ENCODE measurements at regions not wholly inside any gene's neighbourhood (a gene's known extent, or its start where the extent isn't known, plus 50 kb on each side); places are given as distances from the start of the nearest gene placed in this dataset.

DNA sequence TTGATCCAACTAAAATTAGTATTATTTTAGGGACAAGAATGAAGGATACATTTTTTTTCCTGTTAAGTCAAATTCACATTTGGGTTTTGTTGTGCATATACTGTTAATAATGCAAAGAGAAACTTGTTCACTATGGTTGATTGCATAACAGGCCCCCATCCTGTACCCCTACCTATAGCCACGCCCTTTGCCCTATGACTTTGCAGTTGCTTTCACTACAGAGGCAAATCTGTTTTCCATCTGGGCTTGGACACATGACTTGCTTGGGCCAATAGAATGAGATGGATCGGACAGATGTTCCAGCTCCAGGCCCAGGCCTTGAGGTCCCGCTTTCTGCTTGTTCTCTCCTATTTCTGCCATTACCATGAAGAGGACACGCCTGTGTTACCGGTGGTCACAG lies 278.5 kb upstream of the HNRNPA3 start:
- Histone ChIP-seq H3K4me1 (peaks cover 0 to 18% (median 0%) of the 10 kb centered on the region in 9 donors), H3K27me3 (peaks cover 0 to 23% (median 11%) of the 10 kb centered on the region in 7 donors), H3K27ac (no peak overlapping the region), H3K4me3 (no peak overlapping the region), H3K36me3 (no peaks in the 10 kb centered on the region), H3K9me3 (no peaks in the 10 kb centered on the region)
- TF ChIP-seq CTCF (IDR thresholded peaks at IDR 0.05) = no peak
- intact Hi-C loops (cut with DNase I) = no loop called here
- DNase-seq (no peak), ATAC-seq (no peak)
- 92 to 95% methylated on average over 5 of the region's 5 CpGs for WGBS, 2 donors

GRCh38 chr2:176934869-176935415 lies 277.7 kb upstream of the HNRNPA3 start:
- H3K4me3 ChIP-seq = no peak overlapping the region
- no peaks in the 10 kb centered on the region for H3K9me3 ChIP-seq
- no peak for DNase-seq
- H3K36me3 ChIP-seq = no peaks in the 10 kb centered on the region
- H3K4me1 ChIP-seq = peaks cover 0 to 18% (median 0%) of the 10 kb centered on the region in 9 donors
- no peak overlapping the region for H3K27ac ChIP-seq
- no peak for TF ChIP-seq CTCF (IDR thresholded peaks at IDR 0.05)
- intact Hi-C loops (cut with DNase I) = no loop called here
- no peak for ATAC-seq
- 27 to 33% methylated on average over 7 of the region's 7 CpGs for WGBS, 2 donors
- peaks cover 0 to 25% (median 11%) of the 10 kb centered on the region in 7 donors for H3K27me3 ChIP-seq

- DNase-seq = no peak
- intact Hi-C loops (cut with DNase I) = no loop called here
Observed at GRCh38 chr2:176935543-176936102, 277.0 kb upstream of the HNRNPA3 start.

GRCh38 chr2:176936410-176936809 lies 276.2 kb upstream of the HNRNPA3 start:
- Histone ChIP-seq H3K27me3 (peaks cover 0 to 26% (median 11%) of the 10 kb centered on the region in 7 donors), H3K4me1 (peaks cover 0 to 18% (median 0%) of the 10 kb centered on the region in 9 donors), H3K4me3 (no peak overlapping the region), H3K9me3 (no peaks in the 10 kb centered on the region), H3K36me3 (no peaks in the 10 kb centered on the region), H3K27ac (no peak overlapping the region)
- ATAC-seq (no peak), DNase-seq (no peak)
- intact Hi-C loops (cut with DNase I) = no loop called here
- no peak for TF ChIP-seq CTCF (IDR thresholded peaks at IDR 0.05)
- 46 to 57% methylated on average over 3 of the region's 3 CpGs for WGBS, 2 donors

More at GRCh38 chr2:176935543-176936102, 277.0 kb upstream of the HNRNPA3 start:
- H3K4me3 ChIP-seq = no peak overlapping the region
- ATAC-seq = no peak
- no peaks in the 10 kb centered on the region for H3K36me3 ChIP-seq
- H3K9me3 ChIP-seq = no peaks in the 10 kb centered on the region
- peaks cover 0 to 18% (median 0%) of the 10 kb centered on the region in 9 donors for H3K4me1 ChIP-seq
- TF ChIP-seq CTCF (IDR thresholded peaks at IDR 0.05) = no peak
- 64 to 75% methylated on average over 5 of the region's 5 CpGs for WGBS, 2 donors
- H3K27me3 ChIP-seq = peaks cover 0 to 26% (median 11%) of the 10 kb centered on the region in 7 donors
- H3K27ac ChIP-seq = no peak overlapping the region

Data from heart right ventricle (tissue), 16 donors.